HuH-7.5 (cell line): ENCODE measurements at regions not wholly inside any gene's neighbourhood (a gene's known extent, or its start where the extent isn't known, plus 50 kb on each side); places are given as distances from the start of the nearest gene placed in this dataset.
"Not testable (repeated sequence)": the region's sequence is repeated elsewhere in the genome, so short reads cannot be mapped to it uniquely, and the experiment has no call there.

Experiments
- DNase-seq: peaks from one replicate; pipeline ENCODE4 v3.0.0; 2011; ENCODE audit warnings: low spot score

- no peak for DNase-seq
These were observed 516.0 kb upstream of the IL12A start for GRCh38 chr3:159472611-159473010.

- no peak for DNase-seq
These were observed 515.4 kb upstream of the IL12A start for GRCh38 chr3:159473206-159473605.

GRCh38 chr3:159480046-159480445, 508.6 kb upstream of the IL12A start:
- DNase-seq, result no peak

- no peak for DNase-seq
These were observed 506.2 kb upstream of the IL12A start for GRCh38 chr3:159482241-159482993.

GRCh38 chr3:159482994-159483367, 505.7 kb upstream of the IL12A start:
- no peak for DNase-seq

- no peak for DNase-seq
These were observed 502.1 kb upstream of the IL12A start for GRCh38 chr3:159486580-159486979.

GRCh38 chr3:159487304-159487703, 501.3 kb upstream of the IL12A start:
- DNase-seq, result no peak

GRCh38 chr3:159488602-159489001, 500.0 kb upstream of the IL12A start:
- DNase-seq, result no peak

GRCh38 chr3:159497361-159497760, 491.3 kb upstream of the IL12A start:
- no peak for DNase-seq

- no peak for DNase-seq
These were observed 489.4 kb upstream of the IL12A start for GRCh38 chr3:159499031-159499793.

- DNase-seq, result no peak
These were observed 487.6 kb upstream of the IL12A start for GRCh38 chr3:159501029-159501428.

GRCh38 chr3:159502986-159503385, 485.6 kb upstream of the IL12A start:
- DNase-seq, result no peak

- DNase-seq, result not testable (repeated sequence)
These were observed 477.6 kb upstream of the IL12A start for GRCh38 chr3:159510988-159511387.

- no peak for DNase-seq
These were observed 475.2 kb upstream of the IL12A start for GRCh38 chr3:159513444-159513843.

- DNase-seq, result no peak
These were observed 474.7 kb upstream of the IL12A start for GRCh38 chr3:159513867-159514380.

GRCh38 chr3:159517105-159517504, 471.5 kb upstream of the IL12A start:
- no peak for DNase-seq

GRCh38 chr3:159520638-159521037, 468.0 kb upstream of the IL12A start:
- DNase-seq, result no peak

GRCh38 chr3:159522276-159522675, 466.4 kb upstream of the IL12A start:
- no peak for DNase-seq

GRCh38 chr3:159528251-159528895, 460.3 kb upstream of the IL12A start:
- no peak for DNase-seq

GRCh38 chr3:159532577-159532976, 456.1 kb upstream of the IL12A start:
- no peak for DNase-seq

- no peak for DNase-seq
These were observed 454.1 kb upstream of the IL12A start for GRCh38 chr3:159534496-159534895.

GRCh38 chr3:159536876-159537275, 451.8 kb upstream of the IL12A start:
- no peak for DNase-seq

GRCh38 chr3:159538507-159538906, 450.1 kb upstream of the IL12A start:
- DNase-seq, result no peak
